Fibroblast of skin of scalp (primary cell): ENCODE measurements at regions not wholly inside any gene's neighbourhood (a gene's known extent, or its start where the extent isn't known, plus 50 kb on each side); places are given as distances from the start of the nearest gene placed in this dataset.
"Not testable (repeated sequence)": the region's sequence is repeated elsewhere in the genome, so short reads cannot be mapped to it uniquely, and the experiment has no call there.

ENCODE experiments used
- DNase-seq: peaks from one replicate; pipeline ENCODE4 v3.0.0-alpha.2; 2013

DNA sequence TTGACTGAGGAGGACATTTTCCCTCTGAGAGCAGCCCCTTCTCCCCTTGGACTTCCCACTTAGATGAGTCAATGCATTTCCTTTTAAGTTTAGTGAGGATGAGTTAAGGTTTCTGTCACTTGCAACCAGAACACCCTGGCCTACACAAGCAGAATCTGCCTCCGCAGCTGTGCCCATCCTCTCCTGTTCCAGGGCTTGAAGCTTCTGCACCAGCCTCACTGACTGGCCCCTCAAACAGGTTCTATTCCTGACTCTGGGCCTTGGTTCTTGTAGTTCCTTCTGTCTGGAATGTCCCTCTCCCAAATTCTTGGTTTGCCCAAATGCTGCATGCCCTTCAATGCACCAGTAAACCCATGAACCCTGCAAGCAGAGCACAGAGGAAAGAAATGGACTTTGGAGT lies 394.4 kb downstream of the PTPRU start:
- no peak for DNase-seq

DNA sequence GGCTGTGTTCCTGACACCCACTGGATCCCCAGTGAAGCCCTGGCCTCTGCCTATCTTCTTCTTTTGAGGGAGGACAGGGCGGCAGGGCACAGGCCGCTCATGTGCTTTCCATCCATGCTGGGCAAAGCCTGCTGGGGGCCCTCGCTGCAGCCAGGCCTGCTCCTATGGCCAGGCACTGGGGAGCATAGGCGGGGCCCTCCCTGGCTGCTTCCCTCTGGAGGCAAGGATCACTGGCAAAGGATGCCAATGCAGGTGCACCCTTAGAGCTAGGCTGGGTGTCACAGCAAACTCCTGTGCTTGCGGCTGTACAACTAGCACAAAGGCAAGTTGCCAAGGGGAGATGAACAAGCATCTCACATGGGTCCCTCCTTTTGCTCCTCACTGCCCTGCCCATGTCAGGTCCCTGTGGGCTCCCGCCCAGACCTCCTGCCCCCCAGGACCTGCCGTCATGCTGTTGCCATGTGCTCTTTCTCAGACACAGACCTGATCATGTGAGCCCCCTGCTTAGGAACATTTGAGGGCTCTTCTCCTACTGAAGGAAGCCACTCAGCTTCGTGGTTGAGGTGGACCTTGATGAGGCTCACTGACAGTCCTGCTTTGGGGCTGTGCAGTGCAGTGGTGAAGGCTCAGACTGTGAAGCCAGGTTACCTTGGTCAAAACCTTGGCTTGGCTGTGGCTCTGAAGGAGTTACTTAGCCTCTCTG lies 393.6 kb downstream of the PTPRU start:
- no peak for DNase-seq

DNA sequence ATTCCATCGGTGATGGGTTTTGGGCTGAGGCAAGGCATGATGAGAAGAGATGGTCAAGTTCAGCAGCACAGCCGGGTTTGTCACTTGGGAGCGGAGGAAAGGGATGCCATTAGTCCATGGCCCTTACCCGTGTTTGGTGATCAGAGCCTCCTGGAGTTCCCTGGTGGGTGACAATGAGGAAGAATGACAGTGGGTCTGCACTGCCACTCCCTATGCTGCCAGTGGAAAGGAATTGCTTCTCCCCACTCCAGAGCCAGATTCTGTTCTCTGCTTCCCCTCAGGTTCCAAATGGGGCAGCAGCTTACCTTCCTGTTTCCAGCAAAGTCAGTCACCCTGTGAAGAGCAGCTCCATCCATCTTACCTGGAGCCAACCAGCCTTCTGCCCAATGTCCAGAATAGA lies 393.1 kb downstream of the PTPRU start:
- no peak for DNase-seq

DNA sequence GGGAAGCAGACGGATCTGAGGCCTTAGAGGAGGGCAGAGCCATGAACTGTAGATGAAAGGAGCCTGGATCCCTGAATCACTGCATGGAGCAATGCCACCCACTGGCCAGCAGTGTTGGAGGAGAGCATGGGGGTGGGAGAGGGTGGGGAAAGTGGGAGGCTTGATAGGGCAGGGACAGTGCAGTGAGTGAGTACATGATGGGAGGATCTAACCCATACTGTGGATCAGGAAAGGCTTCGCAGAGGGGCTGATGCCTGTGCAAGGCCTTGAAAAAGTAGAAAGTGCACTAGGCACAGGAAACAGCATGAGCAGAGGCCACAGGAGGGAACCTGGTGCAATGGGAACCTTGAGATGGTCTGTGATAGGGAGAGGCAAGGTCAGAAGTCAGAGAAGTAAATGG lies 391.9 kb downstream of the PTPRU start:
- no peak for DNase-seq

DNA sequence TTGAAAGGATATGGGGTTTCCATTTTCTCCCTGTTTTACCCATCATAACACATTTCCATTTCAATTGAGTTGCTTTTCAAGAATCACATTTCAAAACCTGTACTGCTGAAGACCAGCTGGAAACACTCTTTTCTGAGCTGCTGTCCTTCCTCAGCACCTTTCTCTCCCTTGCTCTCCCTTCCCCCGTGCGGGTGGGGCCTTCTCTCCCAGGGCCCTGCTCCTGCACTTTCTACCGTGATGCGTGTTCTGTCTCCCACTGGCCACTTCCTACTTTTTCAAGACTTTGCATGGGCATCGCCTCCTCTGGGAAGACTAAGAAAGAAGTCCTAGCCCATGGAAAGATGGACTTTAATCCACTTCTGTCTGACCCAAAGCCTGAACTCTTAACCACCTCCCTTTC lies 390.4 kb downstream of the PTPRU start:
- DNase-seq: no peak

DNA sequence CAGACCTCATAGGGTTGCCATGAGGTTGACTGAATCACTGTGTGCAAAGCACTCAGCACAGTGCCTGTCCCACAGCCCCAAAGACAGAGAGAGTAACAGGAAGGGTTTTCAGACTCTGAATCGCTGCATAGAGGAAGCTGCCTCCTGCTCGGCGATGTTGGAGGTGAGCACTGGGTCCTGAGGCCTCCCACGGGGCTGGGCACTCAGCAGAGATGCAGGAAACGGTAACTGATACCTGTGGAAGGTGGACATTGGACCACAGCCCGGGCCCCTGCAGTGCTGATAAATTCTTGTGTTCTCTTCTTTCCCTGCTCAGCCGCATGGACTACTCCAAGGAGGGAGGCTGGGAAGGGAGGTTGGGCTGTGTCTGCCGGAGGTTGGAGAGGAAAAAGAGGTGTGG lies 389.7 kb downstream of the PTPRU start:
- DNase-seq: no peak

DNA sequence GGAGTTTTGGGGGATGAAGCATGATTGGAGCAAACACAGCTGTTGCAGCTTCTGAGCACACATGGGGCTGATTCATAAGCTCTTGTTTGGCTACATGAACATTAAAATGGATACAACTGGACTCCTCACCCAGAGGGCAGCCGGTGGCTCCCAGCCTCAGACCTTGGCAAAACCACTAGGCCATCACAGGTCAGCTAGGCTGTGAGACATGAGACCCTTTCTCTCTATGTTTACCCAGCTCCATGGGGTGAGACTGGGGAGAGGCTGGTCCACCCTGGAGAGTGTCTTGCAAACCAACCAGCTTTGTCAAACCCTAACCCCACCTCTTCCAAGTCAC lies 388.7 kb downstream of the PTPRU start:
- no peak for DNase-seq

DNA sequence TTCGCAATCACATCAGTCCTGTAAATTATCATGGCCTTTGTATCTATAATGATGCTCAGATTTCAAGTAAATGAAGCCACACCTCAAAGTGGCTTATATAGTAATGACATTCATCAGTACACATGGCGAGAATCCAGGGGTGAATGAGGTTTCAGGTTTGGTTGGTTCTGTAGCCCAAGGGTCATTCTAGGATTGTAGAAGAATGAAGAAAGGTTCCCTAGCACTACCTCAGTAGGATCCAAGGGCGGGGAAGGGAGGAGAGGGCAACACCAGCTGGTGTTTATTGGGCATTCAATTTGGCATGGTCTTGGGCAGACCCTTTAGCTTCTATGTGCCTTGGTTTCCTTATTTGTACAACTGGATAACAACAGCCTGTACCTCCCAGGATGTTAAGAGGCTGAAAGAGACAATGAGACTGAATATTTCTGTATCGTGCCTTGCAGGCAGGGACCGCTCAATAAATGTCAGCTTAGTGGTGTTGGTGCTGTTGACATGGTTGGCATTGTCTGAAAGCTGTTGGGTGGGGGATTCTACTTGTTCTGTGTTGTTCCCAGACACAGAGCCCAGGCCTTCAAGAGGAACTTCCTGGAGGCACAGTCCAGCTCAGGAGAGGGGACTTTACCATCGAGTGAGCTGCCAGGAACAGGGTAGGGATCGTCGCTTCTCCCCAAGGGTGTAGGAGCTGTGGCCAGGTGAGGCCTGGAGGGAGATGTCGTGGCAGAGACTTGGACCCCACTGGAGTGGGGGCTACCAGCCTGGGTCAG lies 388.2 kb downstream of the PTPRU start:
- DNase-seq: no peak

DNA sequence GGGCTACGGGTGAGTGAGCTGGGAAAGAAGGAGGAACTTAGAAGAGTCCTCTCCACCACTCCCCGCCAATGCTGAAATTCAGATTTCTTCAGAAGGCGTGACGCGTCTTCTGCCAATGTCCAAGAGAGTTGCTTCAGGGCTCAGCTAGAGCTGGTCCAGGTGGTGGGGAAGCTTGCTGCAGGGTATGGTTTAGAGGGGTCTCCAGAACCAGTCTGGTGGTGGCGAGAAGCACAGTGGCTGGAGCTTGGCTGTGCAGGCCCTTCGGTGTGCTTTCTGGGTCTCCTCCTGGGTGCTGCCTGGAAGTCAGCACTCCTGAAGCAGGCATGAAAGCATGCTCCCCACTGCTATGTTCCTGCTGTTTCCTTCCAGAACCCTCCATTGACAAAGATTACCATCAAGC lies 387.2 kb downstream of the PTPRU start:
- DNase-seq: no peak

DNA sequence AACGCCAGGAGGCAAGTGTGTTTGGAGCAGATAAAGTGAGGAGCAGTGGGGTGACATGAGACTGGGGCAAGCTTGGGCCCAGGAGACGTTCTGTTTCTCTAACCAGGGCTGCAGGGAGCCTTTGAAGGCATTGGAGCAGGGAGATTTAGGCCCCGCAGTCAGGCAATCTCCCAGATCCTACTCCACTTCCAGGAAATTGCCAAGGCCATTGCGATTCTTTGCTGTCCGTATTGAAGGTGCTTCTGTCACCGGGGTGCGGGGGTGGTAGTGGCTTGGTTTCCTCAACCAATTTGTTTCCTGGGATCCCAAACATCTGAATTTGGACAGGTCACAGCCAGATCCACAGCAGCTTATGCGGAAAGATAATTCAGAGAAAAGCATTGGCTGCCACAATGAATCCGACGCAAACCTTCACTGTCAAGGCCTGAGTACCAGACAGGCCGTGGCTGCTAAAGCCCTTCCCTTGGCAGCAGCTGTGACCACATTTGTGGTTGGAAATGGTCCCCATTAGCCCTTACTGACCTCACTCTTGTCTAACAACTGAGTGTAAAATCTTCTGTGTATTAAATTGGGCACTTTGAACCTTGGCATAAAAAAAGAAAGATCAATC lies 385.6 kb downstream of the PTPRU start:
- no peak for DNase-seq

DNA sequence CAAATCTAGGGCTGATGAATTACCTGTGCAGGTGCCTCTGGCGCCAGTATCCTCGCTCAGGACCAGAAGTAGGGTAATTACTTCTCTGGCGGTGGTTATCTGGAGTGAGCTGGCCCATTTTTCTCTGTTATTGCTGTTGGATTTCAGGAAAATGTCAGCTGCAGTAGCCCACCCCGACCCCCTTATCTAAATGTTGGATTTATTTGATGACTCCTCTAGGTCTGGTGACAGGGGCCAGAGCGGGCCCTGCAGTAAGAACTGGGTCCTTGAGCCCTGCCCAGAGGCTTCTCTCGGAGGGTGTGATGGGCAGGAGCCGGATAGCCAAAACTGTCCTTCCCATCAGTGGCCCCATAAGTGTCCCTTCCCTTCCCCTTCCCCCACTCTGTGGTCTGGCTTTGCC lies 384.3 kb downstream of the PTPRU start:
- no peak for DNase-seq

DNA sequence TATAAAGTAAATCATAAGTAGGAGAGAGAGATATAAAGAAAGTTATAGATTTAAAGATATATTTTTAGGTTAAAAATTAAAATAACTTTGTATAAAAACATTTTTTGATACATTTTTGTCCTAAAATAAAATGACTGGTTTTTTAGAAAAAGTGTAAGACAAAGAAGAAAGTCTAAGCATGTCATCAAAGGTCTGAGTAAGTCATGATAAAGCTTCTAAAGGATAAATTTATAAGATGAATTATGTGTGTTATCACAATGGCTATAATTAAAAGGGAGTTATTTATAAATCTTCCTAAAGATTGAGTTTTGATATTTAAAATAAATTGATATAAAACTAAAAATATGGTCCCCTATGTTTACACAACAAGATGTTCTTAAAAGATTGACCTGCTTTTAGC lies 370.9 kb downstream of the PTPRU start:
- DNase-seq: no peak

DNA sequence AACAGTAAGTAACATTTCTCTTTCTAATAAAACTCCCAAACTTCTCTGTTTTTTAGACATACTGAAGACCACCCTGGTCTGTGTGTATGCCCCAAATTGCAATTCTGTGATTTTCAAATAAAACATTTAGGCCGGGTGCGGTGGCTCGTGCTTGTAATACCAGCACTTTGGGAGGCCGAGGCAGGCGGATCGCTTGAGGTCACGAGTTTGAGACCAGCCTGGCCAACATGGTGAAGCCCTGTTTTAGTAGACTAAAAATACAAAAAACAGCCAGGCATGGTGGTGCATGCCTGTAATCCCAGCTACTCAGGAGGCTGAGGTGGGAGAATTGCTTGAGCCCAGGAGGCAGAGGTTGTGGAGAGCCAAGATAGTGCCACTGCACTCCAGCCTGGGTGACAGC lies 368.5 kb downstream of the PTPRU start:
- not testable (repeated sequence) for DNase-seq

DNA sequence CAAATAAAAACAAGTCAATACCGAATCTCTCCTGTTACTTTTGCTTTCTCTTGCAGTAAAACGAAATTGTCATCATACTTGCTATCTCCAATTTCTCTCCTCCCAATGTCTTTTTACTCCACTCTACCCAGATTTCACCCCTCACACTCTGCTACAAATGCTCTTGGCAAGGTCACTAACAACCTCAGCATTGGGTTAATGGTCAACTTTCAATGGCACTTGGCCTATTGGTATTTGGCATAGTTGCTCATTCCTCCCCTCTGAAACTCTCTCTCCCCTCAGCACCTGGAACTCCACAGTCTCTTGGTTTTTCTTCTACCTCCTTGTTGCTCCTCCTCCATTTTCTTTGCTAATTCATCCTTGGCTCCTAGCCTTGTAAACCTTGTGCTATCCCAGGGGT lies 367.3 kb downstream of the PTPRU start:
- no peak for DNase-seq

DNA sequence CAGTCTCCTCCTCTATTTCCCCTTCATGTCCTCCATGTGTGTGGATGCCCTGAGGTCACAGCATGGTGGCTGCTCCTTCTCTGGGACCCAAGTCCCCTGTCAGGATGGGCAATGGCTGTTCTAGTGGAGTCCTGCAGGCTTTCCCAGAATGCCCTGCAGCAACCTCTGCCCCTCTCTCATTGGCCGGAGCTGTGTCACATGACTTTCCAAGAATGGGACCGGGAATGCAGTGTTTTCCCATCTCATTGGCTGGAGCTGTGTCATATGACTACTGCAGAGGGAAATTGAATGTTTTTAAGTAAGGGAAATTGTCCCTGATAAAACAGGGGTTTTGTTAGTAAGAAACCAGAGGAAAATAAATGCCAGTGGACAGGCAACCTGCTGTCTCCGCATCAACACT lies 365.9 kb downstream of the PTPRU start:
- no peak for DNase-seq

DNA sequence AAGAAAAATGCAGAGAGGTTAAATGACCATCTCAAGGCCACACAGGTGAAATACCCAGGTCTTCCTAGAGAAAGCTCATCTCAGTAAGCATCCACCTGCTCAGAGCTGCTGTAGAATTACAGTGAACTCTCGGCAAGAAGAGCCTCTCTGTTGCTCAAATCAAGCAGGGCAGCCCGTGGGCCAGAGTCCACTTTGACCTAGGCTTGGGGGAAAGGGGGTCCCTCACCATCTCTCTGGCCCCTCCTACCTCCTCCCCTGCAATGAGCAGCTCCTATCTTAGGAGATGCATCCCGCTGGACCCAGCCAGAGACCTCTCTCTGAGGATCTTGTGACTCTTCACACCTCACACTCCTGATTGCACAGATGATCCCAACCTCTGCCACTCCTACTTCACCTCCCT lies 364.7 kb downstream of the PTPRU start:
- no peak for DNase-seq

DNA sequence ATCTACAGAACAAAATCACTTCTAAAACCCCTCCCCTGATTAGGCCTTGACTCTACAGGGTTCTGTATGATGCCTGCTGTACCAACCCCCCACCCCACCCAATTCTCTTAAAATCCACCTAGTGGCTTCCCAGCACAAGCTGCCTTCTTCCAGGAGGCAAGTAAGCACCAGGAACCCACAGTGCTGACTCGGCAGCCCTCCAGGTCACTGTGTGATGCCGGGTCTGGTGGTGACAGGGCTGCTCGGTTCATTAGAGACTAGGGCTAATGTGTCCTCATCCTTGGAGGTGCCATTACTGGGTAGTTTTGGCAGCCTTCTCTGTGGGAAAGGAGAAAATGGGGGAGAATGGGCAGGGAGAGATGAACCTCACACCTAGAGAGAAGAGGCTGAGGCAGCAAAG lies 363.5 kb downstream of the PTPRU start:
- DNase-seq: no peak

DNA sequence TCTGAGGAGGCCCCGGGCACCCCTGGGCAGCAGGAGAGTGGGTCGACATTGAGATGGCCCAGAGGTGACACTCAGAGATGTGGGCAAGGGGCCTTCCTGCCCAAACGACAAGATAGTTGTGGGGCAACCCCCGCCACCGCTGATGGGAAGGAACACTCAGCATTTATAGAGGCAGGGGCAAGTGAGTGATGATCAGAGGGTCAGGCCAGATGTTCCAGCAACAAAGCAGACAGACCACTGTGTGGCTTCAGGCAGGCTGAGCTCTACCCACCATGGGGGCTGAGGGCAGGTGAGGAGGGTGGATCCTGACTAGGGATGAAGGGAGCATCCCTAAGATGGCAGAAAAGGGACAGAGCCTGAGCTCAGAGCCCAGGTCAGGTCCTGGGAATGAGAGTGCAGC lies 362.7 kb downstream of the PTPRU start:
- no peak for DNase-seq

DNA sequence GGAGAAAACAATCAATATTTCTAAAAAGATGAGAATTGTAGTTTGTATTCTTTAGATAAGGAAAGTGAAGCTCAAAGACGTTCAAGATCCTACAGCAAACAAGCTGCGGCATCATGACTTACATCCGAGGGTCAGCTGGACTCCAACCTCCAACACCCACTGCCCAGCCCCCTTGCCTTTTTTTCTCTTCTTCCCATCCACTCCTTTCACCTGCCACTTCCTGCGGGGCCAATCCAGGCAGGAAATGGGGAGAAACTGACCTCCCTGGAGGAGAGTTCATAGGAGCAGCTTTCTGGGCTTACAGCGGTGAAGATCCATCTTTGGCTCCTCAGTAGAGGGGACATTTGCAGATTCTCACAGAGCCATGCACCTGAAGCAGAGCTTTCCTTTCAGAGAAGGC lies 361.5 kb downstream of the PTPRU start:
- no peak for DNase-seq

DNA sequence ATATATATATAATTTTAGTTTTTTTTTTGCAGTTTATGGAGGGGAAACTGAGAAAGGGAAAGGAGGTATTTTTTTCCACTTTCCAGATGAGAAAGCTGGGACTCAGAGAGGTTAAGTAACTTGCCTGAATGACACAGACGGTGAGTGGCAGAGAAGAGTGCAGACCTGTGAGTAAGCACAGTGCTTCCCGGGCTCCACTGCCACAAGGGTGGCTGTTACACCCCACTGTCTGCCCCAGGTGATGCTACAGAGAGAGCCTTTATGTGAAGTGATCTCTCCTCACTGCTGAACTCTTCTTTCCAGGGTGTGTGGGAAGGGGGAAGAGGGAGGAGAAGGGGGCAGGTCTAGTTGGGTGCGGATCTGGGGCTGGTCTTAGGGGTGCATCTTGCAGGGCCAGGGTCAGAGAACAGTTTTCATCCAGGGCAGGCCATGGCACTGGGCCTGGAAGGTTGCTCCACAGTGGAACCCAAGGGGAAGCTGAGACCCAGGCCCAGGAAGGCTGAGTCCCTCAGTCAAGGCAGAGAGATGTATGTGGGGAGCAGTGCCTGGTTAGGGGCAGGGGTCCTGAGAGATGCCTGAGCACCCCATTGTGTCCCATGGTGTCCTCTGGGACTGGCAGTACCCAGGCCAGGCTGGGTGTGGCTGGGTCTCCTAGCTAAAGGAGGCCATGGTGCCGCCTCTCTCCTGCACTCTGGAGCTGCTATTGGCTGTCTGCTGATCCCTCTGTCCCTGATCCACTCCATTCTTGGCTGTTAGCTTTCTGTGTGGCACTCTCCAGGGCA lies 357.5 kb downstream of the PTPRU start:
- DNase-seq: no peak

DNA sequence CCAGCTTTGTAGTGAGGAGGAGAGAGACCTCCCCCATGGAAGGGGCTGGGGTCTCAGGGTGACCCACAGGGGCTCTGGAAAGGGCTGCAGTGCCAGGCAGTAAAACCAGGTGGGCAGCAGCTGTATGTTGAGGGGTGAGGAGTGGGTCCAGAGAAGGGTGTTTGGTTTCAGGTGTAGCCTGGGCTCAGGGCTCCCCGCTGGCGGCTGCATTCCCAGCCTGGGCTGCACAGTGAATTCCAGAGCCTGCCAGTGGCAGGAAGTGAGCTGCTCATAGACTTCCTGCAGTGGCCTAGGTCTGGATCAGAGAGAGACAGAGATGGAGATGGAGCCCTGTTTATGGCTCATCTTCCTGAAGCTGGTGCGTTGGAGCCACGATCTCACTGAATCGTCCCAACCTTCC lies 356.4 kb downstream of the PTPRU start:
- no peak for DNase-seq

DNA sequence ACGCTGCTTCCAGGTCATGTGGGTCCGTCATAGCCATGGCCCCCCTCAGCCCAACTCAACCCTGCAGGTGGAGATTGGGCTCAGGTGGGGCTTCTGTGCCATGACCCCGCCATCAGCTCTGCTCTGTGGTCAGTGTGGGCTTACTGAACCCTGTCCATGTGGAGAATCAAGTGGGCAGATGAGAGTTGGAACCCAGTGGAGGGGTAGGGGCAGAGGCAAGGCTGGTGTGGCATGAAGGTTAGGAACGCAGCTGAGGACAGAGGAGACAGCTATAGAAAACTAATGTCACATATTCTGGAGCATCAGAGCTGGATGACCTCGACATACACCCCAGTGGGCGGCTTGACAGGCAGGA lies 355.9 kb downstream of the PTPRU start:
- no peak for DNase-seq

DNA sequence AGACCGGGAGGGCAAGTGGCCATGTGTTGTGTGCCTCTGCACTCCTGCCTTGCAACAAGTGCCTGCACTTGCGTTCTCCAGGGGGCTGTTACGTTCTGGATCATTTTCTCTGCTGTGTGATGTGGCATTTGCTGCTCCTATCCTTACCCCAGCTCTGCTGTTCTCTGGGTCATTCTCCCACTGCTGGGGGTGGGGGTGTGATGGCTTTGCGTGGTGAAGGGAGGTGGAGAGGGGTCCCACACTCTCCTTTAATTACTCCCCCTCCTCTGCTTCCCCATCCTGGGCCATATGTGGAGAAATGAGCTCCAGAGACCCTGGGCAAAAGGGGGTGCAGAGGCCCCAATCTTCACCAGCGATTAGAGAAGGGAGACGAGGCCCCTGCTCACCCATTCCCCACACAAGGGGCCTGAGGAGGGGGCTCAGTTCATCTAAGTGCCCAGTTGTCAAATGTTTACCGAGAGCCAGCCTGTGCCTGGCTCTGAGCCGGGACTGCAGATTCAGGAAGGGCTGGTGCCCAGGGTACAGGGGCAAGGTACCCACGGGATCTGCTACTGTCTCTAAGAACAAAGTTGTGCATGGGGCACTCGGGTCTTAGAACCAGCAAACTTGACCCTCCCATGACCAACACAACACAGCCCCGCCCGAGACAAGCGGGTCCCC lies 355.4 kb downstream of the PTPRU start:
- no peak for DNase-seq
